HG02759 (cell line): ENCODE measurements at regions not wholly inside any gene's neighbourhood (a gene's known extent, or its start where the extent isn't known, plus 50 kb on each side); places are given as distances from the start of the nearest gene placed in this dataset.

ENCODE experiments used
- ATAC-seq: cut with Tn5 transposase; IDR thresholded peaks from one replicate; pipeline ENCODE4 v1.9.1; 2021; ENCODE audit warnings: mild to moderate bottlenecking, moderate library complexity; ENCODE audit not compliant: unreplicated experiment

- ATAC-seq = no peak
These were observed 88.9 kb upstream of the NRXN1 start for GRCh38 chr2:51120754-51121280.

DNA sequence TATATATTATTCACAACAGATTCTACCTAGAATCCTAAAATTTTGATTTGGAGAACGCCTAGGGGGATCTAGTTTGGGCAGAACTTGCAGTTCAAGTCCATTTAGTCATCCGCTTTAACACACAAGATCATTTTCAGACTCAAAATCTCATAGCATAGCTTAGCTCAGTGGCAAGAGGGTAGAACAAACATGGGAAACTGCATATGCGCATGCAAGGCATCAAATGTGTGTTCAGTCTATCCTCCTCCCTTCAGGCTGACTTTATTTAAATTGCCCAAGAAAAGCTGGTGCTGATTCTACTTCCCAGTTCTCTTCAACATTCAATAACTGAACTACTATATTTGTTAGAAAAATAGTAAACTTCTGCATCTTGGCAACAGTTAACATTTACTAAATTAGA is 79.6 kb upstream of the NRXN1 start:
- no peak for ATAC-seq

DNA sequence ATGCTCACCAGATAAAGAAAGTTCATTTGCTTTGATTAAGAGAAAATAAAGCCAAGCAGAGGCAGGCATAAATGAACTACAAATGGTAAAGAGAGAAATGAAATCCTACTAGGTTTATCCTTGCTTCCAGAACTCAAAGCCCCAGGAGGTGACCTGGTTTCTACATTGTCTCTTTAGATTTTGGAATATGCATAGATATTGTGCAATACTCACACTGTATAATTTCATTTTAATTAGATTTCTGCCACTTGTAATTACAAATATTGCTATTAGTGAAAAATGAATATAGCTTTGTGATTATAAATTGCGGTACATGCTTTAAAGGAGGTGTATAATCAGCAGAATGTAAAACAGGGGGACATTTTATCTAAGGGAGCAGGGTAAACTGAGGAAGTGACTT is 76.9 kb upstream of the NRXN1 start:
- no peak for ATAC-seq

- no peak for ATAC-seq
These were observed 75.9 kb upstream of the NRXN1 start for GRCh38 chr2:51107841-51108240.

DNA sequence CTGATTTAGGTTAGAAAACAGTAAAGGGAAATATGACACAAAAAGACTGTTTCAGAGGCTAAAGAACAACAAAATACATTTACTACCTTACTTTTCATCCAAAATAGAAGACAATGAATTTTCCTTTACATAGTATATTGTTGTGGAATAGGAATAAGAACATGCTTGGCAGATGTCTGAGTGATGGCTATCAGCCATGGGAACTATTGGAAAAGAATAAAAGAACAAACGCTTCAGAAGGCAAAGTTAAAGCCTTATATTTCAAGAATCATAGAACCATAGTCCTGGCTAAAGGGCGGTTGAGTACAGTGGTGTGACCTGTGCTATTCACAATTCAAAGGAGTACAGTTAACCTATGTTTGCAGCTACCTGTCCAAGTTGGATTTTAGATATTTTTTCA is 73.9 kb upstream of the NRXN1 start:
- no peak for ATAC-seq

DNA sequence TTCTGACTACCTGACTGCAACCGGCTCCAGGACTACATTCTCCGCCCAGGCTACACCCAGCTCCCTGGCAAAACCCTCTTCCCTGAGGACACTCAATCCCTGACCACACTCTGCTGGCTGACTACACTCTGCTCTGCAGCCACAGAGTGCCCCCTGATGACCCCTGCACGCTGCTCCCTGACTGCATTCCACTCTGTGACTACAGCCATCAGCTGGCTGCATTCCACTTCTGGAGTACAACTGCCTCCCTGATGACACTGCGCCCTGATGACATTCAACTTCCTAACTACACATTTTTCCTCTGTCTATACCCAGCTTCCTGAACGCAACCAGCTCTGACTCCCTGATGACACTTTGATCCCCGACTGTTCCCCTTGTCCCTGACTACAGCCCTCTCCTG is 71.3 kb upstream of the NRXN1 start:
- no peak for ATAC-seq

DNA sequence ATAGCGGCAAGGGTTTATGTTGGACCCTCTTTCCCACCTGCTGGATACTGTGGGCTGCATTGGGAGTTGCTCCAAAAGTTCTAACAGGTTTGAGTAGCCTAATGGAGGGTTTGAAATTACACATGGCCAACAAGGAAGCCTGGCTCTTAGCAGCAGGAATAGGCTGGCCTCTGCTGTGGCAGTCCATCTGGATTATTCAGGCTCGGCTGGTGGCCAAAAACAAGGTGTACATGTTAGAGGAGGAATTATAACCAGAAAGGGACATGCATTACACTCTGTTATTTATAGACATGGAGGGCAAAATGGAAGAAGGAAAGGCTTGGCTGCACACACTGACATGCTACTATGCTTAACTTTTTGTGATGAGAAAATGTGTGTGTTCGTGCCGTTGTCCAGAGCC is 61.1 kb upstream of the NRXN1 start:
- ATAC-seq = no peak

- no peak for ATAC-seq
These were observed 53.6 kb upstream of the NRXN1 start for GRCh38 chr2:51085420-51086068.

GRCh38 chr2:51084750-51085149 is 52.8 kb upstream of the NRXN1 start:
- ATAC-seq = no peak
